HG03066 (cell line): ENCODE measurements at regions not wholly inside any gene's neighbourhood (a gene's known extent, or its start where the extent isn't known, plus 50 kb on each side); places are given as distances from the start of the nearest gene placed in this dataset.

Source experiments
- ATAC-seq: cut with Tn5 transposase; IDR thresholded peaks from one replicate; pipeline ENCODE4 v1.9.1; 2021; ENCODE audit warnings: low read depth; ENCODE audit not compliant: unreplicated experiment

DNA sequence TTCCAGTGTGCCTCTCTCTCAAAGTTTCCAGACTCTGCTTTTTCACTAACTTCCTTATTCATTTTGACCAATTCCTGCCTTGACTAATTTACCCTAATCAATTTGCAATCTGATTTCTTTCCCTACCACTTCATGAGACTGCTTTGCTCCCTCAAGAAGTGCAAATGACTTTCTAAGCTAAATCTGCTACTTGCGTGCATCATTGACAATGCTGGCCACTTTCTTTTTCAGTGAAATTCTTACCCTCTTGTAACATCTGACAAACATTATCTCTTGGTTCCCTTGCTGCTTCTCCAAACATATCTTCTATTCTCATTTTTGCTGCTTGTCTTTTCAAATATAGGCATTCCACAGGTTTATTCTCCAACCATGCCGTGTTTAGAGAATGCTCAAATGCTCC lies 659.9 kb downstream of the USP25 start:
- ATAC-seq = no peak

GRCh38 chr21:16395285-16395684 lies 665.5 kb downstream of the USP25 start:
- ATAC-seq = no peak

GRCh38 chr21:16402752-16403151 lies 673.0 kb downstream of the USP25 start:
- no peak for ATAC-seq

- ATAC-seq = no peak
Measured at GRCh38 chr21:16404776-16405175, 675.0 kb downstream of the USP25 start.

GRCh38 chr21:16406355-16406754 lies 676.6 kb downstream of the USP25 start:
- no peak for ATAC-seq

GRCh38 chr21:16407403-16408240 lies 677.8 kb downstream of the USP25 start:
- ATAC-seq = no peak

DNA sequence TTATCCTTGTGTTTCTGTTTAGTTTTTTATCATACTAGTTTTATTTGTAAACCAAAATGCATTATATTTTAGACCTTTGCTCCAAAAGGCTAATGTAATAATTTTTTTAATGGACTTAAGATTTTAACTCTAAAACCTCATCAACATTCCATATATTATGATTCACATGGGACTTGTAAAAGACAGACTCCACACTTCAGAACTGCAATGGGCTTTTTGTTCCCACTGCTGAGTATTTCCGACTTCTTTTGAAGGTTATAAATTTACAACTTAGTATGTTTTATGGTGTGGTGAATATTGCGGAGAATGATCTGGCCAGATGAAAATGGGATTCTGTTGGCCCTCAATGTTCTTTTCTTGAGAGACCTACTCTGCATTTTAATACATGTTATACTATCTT lies 678.5 kb downstream of the USP25 start:
- ATAC-seq = no peak

- no peak for ATAC-seq
Measured at GRCh38 chr21:16409352-16409751, 679.6 kb downstream of the USP25 start.

DNA sequence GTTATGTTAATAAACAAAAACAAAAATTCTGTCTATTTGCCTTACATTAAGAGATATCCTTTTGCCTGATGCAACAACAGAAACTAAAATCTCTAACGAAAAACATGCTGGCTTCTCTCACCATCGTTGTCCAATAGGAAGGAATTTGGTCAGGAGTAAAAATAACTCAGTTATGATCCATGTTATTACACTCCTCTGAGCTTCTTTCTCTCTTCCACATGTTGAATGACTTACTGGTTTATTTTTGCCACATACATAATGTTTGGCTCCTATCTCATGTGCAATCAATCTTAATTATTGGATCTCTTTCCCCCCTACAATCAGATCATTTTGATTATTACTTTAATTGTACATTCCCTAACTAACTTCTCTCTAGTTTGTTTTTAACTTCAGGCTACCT lies 688.4 kb downstream of the USP25 start:
- ATAC-seq = no peak

- no peak for ATAC-seq
Measured at GRCh38 chr21:16418642-16419041, 688.9 kb downstream of the USP25 start.

DNA sequence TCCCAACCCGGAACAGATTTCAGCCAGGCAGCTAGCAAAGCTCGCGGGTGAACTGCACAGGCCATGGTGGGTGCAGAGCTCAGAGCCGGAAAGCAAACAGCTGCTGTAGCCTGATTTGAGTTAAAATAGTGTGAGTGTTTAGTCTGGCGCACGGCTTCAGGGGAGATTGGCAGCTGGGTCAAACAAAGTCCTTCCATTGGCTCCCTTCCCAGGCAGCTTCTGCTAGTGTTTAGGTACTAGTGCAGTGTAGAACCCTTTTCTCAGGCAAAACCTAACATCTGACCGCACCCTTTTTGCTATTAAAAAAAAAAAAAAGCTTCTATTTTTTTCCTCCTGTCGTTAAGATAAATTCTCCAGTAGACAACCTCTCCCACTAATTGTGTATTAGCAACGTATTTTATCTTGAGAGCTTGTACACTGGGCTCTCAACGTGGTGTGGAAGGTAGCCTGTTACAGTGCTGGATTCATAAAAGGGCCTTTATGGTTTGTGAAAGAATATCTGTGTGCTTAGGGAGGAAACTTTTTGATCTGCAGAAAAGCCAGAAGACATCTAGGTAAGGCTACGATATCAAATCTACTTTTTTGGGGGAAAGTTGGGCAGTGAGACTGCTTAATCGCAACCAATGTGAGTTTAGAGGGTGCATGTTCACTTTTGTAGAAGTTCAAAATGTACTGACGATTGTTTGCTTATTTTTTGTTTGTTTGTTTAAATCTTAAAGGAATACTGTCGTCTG lies 689.6 kb downstream of the USP25 start:
- no peak for ATAC-seq

DNA sequence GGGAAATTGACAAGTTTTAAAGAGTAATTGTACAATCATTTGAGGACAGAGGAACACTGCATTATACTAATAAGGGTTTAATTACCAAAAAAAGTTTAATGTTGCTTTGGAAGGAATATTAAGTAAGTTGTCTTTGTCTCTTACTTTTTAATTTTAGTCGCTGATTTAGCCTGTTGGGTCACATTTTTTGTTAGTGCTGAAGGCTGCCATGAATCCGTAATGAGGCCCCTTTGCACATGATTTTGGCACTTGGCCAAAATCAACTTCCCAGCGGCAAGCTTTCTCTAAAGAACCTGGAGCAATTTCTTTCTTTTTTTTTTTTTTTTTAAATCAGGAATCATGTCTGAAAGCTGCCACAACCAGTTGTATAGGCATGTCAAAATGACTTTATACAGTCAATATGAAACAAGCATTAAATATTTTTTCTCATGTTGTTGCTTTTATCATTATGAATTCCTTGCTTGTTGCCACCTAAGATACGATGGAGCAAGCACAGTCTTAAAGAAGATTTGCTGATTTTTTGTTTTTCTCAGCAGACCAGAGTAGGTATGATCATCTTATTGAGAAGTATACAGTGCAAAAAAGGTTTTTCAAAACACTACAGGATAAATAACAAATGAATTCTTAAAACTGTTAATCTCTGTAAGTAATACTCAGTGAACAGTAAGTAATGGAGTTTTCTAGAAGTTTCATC lies 690.4 kb downstream of the USP25 start:
- no peak for ATAC-seq

GRCh38 chr21:16421007-16421406 lies 691.2 kb downstream of the USP25 start:
- ATAC-seq = no peak

GRCh38 chr21:16421965-16422364 lies 692.2 kb downstream of the USP25 start:
- ATAC-seq = no peak

GRCh38 chr21:16422702-16423101 lies 692.9 kb downstream of the USP25 start:
- no peak for ATAC-seq

DNA sequence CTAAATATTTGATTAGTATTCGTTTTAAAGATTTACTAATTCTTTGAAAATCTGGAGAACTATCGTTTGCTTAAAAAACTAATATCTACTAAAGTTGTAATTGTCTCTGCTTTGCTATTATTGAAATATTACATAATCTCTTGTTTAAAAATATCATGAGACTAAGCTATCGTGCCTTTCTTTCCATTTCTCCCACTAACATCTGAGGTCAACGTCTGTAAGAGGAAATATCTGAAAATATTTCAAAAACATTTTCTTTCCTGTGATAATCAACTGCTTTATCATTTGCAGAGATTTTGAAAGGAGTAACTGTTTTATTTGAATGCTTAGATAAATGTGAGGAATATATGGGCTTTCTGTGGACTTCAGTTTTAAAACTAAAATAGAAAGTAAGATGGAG lies 694.1 kb downstream of the USP25 start:
- no peak for ATAC-seq

GRCh38 chr21:16424331-16424751 lies 694.6 kb downstream of the USP25 start:
- ATAC-seq = no peak

DNA sequence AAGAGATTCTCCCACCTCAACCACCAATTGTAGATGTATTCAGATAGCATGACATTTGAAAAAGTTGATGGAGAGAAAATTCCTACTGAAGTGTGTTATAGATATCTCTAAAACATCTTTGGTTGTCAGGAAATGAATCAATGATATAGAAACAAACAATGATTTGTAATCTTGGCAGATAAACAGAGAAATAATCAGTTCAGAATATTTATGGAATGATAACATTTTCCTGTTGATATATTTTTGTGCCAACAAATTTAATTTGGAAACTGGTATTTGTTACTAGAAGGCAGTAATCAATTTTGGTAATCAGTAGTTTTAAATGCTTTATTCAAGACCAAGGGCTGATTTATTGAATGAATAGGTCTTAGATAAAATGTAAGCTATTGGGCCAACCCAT lies 695.6 kb downstream of the USP25 start:
- no peak for ATAC-seq

GRCh38 chr21:16426936-16427335 lies 697.2 kb downstream of the USP25 start:
- no peak for ATAC-seq

- ATAC-seq = no peak
Measured at GRCh38 chr21:16427587-16428087, 697.9 kb downstream of the USP25 start.

- ATAC-seq = no peak
Measured at GRCh38 chr21:16437586-16437985, 707.8 kb downstream of the USP25 start.
